SK-N-SH treated with all-trans-retinoic acid at 6 μM for 48 hours (cell line): ENCODE measurements at regions not wholly inside any gene's neighbourhood (a gene's known extent, or its start where the extent isn't known, plus 50 kb on each side); places are given as distances from the start of the nearest gene placed in this dataset.
"Not testable (repeated sequence)": the region's sequence is repeated elsewhere in the genome, so short reads cannot be mapped to it uniquely, and the experiment has no call there.

Source experiments
- ATAC-seq: fragments of 200-7000 bp; cut with Tn5 transposase; 3 replicates; pipeline ENCODE4 v1.9.1; 2020; ENCODE audit warnings: mild to moderate bottlenecking, moderate library complexity
- ARNTL ChIP-seq: fragments of 450-650 bp; formaldehyde crosslinking; IDR thresholded peaks from 2 replicates; pipeline ENCODE4 v1.5.0; 2020; ENCODE audit warnings: low read depth, mild to moderate bottlenecking, moderate library complexity, borderline replicate concordance
- CSDC2 ChIP-seq: fragments of 250-450 bp; sonication (Bioruptor Pico); IDR thresholded peaks from 2 replicates; pipeline ENCODE4 v1.5.0; 2020; ENCODE audit warnings: mild to moderate bottlenecking, moderate library complexity
- ESRRG ChIP-seq: fragments of 250-450 bp; sonication (Bioruptor Pico); IDR thresholded peaks from 2 replicates; pipeline ENCODE4 v1.6.1; 2021; ENCODE audit warnings: mild to moderate bottlenecking
- GLIS3 ChIP-seq: fragments of 250-450 bp; sonication (Bioruptor Pico); IDR thresholded peaks from 2 replicates; pipeline ENCODE4 v1.5.0; 2020; ENCODE audit warnings: mild to moderate bottlenecking, moderate library complexity
- ISL1 ChIP-seq: fragments of 250-450 bp; sonication (Bioruptor Pico); IDR thresholded peaks from 2 replicates; pipeline ENCODE4 v2.1.2; 2022; ENCODE audit warnings: mild to moderate bottlenecking, moderate library complexity
- OSR1 ChIP-seq: fragments of 250-450 bp; sonication (Bioruptor Pico); IDR thresholded peaks from 2 replicates; pipeline ENCODE4 v1.8.0; 2022; ENCODE audit warnings: moderate library complexity, mild to moderate bottlenecking, inconsistent platforms
- PPARA ChIP-seq: fragments of 250-450 bp; sonication (Bioruptor Pico); IDR thresholded peaks from 2 replicates; pipeline ENCODE4 v1.5.0; 2020; ENCODE audit warnings: mild to moderate bottlenecking, borderline replicate concordance
- RARB ChIP-seq: fragments of 250-450 bp; sonication (Bioruptor Pico); IDR thresholded peaks from 2 replicates; pipeline ENCODE4 v1.8.0; 2021; ENCODE audit warnings: mild to moderate bottlenecking, moderate library complexity
- SNAI2 ChIP-seq: fragments of 250-450 bp; sonication (Bioruptor Pico); IDR thresholded peaks from 2 replicates; pipeline ENCODE4 v1.5.0; 2020; ENCODE audit warnings: mild to moderate bottlenecking, moderate library complexity
- TCF4 ChIP-seq: fragments of 250-450 bp; sonication (Bioruptor Pico); IDR thresholded peaks from 2 replicates; pipeline ENCODE4 v1.8.0; 2021; ENCODE audit warnings: mild to moderate bottlenecking, moderate library complexity, borderline replicate concordance
- TOX ChIP-seq: fragments of 250-450 bp; sonication (Bioruptor Pico); IDR thresholded peaks from 2 replicates; pipeline ENCODE4 v1.8.0; 2021; ENCODE audit warnings: mild to moderate bottlenecking, moderate library complexity, borderline replicate concordance
- ZC3H10 ChIP-seq: fragments of 250-450 bp; sonication (Bioruptor Pico); IDR thresholded peaks from 2 replicates; pipeline ENCODE4 v1.5.1; 2021; ENCODE audit warnings: mild to moderate bottlenecking, moderate library complexity
- ZFP3 ChIP-seq: fragments of 250-450 bp; sonication (Bioruptor Pico); IDR thresholded peaks from 2 replicates; pipeline ENCODE4 v1.5.0; 2020; ENCODE audit warnings: mild to moderate bottlenecking, moderate library complexity
- ZNF565 ChIP-seq: fragments of 450-650 bp; formaldehyde crosslinking; conservative IDR thresholded peaks from 2 replicates; pipeline ENCODE4 v1.5.0; 2020; ENCODE audit warnings: low read depth, mild to moderate bottlenecking, moderate library complexity
- ZNF70 ChIP-seq: fragments of 450-650 bp; formaldehyde crosslinking; IDR thresholded peaks from 2 replicates; pipeline ENCODE4 v1.5.0; 2020; ENCODE audit warnings: mild to moderate bottlenecking, moderate library complexity
- TF ChIP-seq, protein P1 (sequence below): fragments of 250-450 bp; sonication (Bioruptor Pico); IDR thresholded peaks from 2 replicates; pipeline ENCODE4 v1.5.0; 2020; ENCODE audit warnings: mild to moderate bottlenecking, moderate library complexity
- TF ChIP-seq, protein P2 (sequence below): fragments of 250-450 bp; sonication (Bioruptor Pico); IDR thresholded peaks from 2 replicates; pipeline ENCODE4 v1.5.1; 2020; ENCODE audit warnings: low read depth, mild to moderate bottlenecking, moderate library complexity
- TF ChIP-seq, protein P3 (sequence below): fragments of 250-450 bp; sonication (Bioruptor Pico); IDR thresholded peaks from 2 replicates; pipeline ENCODE4 v1.8.0; 2020; ENCODE audit warnings: mild to moderate bottlenecking, moderate library complexity, borderline replicate concordance
- TF ChIP-seq, protein P4 (sequence below): fragments of 250-450 bp; sonication (Bioruptor Pico); IDR thresholded peaks from 2 replicates; pipeline ENCODE4 v1.5.1; 2021; ENCODE audit warnings: mild to moderate bottlenecking, moderate library complexity
- TF ChIP-seq, protein P5 (sequence below): fragments of 250-450 bp; sonication (Bioruptor Pico); IDR thresholded peaks from 2 replicates; pipeline ENCODE4 v1.8.0; 2021; ENCODE audit warnings: low read depth, mild to moderate bottlenecking, moderate library complexity, borderline replicate concordance

DNA sequence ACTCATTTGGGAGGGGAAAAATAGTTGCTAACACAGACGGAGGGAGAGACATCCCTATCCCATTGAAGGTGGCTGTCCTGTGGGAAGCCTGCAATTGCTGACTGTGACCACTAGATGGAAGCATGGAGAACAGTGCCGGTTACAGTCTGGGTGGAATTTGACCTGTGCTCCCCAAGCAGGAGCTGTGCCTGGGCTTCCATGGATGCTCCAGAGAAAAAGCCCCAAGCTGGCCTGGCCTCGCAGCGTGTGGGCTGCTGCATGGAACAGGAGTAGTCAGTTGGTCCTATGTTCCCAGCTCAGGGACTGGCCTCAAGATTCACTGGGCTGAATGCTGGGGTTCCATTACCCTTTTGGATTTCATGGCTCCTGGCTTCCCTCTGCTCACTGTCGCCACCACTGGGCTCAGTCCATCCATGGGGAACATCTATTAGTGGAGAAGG lies 116.3 kb upstream of the CHD6 start (continued):
- TF ChIP-seq, protein P1, sequence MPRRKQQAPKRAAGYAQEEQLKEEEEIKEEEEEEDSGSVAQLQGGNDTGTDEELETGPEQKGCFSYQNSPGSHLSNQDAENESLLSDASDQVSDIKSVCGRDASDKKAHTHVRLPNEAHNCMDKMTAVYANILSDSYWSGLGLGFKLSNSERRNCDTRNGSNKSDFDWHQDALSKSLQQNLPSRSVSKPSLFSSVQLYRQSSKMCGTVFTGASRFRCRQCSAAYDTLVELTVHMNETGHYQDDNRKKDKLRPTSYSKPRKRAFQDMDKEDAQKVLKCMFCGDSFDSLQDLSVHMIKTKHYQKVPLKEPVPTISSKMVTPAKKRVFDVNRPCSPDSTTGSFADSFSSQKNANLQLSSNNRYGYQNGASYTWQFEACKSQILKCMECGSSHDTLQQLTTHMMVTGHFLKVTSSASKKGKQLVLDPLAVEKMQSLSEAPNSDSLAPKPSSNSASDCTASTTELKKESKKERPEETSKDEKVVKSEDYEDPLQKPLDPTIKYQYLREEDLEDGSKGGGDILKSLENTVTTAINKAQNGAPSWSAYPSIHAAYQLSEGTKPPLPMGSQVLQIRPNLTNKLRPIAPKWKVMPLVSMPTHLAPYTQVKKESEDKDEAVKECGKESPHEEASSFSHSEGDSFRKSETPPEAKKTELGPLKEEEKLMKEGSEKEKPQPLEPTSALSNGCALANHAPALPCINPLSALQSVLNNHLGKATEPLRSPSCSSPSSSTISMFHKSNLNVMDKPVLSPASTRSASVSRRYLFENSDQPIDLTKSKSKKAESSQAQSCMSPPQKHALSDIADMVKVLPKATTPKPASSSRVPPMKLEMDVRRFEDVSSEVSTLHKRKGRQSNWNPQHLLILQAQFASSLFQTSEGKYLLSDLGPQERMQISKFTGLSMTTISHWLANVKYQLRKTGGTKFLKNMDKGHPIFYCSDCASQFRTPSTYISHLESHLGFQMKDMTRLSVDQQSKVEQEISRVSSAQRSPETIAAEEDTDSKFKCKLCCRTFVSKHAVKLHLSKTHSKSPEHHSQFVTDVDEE, result no peak

DNA sequence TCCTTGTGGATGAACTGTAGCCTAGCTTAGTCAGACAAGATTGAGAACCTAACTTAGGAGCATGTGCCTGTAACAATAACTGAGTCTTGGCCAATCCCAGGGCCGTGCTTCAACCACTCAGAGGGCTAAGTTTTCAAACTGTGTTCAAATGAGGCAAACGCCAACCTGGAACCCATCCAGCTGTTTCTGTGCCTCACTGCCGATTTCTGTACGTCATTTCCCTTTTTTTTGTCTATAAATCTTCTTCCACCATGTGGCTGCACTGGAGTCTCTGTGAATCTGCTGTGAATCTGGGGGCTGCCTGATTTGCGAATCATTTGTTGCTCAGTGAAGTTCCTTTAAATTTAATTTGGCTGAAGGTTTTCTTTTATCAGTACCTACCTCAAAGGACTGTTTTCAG lies 115.0 kb upstream of the CHD6 start:
- ATAC-seq, result no peak
- TF ChIP-seq TOX (CRISPR knock-in tag) (no peak), GLIS3 (CRISPR knock-in tag) (no peak), ZNF70 (CRISPR knock-in tag) (no peak), ISL1 (CRISPR knock-in tag) (no peak), ZNF565 (CRISPR knock-in tag) (no peak), PPARA (no peak), ARNTL (no peak), OSR1 (CRISPR knock-in tag) (no peak), ESRRG (CRISPR knock-in tag) (no peak), TCF4 (CRISPR knock-in tag) (no peak), CSDC2 (CRISPR knock-in tag) (no peak), ZC3H10 (CRISPR knock-in tag) (no peak), SNAI2 (no peak), RARB (CRISPR knock-in tag) (no peak), ZFP3 (CRISPR knock-in tag) (no peak)
- TF ChIP-seq, protein P2, sequence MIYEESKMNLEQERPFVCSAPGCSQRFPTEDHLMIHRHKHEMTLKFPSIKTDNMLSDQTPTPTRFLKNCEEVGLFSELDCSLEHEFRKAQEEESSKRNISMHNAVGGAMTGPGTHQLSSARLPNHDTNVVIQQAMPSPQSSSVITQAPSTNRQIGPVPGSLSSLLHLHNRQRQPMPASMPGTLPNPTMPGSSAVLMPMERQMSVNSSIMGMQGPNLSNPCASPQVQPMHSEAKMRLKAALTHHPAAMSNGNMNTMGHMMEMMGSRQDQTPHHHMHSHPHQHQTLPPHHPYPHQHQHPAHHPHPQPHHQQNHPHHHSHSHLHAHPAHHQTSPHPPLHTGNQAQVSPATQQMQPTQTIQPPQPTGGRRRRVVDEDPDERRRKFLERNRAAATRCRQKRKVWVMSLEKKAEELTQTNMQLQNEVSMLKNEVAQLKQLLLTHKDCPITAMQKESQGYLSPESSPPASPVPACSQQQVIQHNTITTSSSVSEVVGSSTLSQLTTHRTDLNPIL (CRISPR knock-in tag), result no peak
- TF ChIP-seq, protein P3, sequence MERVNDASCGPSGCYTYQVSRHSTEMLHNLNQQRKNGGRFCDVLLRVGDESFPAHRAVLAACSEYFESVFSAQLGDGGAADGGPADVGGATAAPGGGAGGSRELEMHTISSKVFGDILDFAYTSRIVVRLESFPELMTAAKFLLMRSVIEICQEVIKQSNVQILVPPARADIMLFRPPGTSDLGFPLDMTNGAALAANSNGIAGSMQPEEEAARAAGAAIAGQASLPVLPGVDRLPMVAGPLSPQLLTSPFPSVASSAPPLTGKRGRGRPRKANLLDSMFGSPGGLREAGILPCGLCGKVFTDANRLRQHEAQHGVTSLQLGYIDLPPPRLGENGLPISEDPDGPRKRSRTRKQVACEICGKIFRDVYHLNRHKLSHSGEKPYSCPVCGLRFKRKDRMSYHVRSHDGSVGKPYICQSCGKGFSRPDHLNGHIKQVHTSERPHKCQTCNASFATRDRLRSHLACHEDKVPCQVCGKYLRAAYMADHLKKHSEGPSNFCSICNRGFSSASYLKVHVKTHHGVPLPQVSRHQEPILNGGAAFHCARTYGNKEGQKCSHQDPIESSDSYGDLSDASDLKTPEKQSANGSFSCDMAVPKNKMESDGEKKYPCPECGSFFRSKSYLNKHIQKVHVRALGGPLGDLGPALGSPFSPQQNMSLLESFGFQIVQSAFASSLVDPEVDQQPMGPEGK, result no peak
- TF ChIP-seq, protein P4, sequence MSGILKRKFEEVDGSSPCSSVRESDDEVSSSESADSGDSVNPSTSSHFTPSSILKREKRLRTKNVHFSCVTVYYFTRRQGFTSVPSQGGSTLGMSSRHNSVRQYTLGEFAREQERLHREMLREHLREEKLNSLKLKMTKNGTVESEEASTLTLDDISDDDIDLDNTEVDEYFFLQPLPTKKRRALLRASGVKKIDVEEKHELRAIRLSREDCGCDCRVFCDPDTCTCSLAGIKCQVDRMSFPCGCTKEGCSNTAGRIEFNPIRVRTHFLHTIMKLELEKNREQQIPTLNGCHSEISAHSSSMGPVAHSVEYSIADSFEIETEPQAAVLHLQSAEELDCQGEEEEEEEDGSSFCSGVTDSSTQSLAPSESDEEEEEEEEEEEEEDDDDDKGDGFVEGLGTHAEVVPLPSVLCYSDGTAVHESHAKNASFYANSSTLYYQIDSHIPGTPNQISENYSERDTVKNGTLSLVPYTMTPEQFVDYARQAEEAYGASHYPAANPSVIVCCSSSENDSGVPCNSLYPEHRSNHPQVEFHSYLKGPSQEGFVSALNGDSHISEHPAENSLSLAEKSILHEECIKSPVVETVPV (CRISPR knock-in tag), result no peak
- TF ChIP-seq, protein P5, sequence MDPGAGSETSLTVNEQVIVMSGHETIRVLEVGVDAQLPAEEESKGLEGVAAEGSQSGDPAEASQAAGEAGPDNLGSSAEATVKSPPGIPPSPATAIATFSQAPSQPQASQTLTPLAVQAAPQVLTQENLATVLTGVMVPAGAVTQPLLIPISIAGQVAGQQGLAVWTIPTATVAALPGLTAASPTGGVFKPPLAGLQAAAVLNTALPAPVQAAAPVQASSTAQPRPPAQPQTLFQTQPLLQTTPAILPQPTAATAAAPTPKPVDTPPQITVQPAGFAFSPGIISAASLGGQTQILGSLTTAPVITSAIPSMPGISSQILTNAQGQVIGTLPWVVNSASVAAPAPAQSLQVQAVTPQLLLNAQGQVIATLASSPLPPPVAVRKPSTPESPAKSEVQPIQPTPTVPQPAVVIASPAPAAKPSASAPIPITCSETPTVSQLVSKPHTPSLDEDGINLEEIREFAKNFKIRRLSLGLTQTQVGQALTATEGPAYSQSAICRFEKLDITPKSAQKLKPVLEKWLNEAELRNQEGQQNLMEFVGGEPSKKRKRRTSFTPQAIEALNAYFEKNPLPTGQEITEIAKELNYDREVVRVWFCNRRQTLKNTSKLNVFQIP (CRISPR knock-in tag), result no peak

DNA sequence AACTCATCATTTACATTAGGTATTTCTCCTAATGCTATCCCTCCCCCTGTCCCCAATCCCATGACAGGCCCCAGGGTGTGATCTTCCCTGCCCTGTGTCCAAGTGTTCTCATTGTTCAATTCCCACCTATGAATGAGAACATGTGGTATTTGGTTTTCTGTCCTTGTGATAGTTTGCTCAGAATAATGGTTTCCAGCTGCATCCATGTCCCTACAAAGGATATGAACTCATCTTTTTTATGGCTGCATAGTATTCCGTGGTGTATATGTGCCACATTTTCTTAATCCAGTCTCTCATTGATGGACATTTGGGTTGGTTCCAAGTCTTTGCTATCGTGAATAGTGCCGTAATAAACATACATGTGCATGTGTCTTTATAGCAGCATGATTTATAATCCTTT lies 113.0 kb upstream of the CHD6 start:
- not testable (repeated sequence) for ATAC-seq

DNA sequence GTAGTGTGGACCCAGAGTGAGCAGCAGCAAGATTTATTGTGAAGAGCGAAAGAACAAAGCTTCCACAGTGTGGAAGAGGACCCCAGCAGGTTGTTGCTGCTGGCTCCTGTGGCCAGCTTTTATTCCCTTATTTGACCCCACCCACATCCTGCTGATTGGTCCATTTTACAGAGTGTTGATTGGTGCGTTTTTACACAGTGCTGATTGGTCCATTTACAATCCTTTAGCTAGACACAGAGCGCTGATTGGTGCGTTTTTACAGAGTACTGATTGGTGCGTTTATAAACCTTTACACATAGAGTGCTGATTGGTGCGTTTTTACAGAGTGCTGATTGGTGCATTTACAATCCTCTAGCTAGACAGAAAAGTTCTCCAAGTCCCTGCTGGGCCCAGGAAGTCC lies 109.5 kb upstream of the CHD6 start:
- ATAC-seq, result not testable (repeated sequence)

DNA sequence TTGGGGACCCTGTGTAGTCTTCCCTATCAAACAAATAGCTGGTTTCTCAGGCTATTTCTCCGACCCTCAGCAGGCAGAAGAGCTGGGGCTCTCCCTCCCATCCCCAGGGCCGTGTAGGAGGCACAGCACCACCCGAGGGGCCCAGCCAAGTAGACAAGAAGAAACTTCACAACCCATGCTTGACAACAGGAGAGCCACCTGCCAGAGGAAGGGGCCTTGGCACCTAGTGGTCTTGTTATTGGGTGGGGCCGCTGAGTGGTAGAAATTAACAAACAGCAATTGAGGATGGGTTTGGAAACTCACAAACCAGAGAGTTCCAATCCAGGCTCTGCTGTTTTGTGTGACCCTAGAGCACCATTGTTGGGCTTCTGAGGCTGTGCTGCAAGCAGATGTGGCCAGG lies 108.5 kb upstream of the CHD6 start:
- no peak for ATAC-seq
- TF ChIP-seq GLIS3 (CRISPR knock-in tag), result no peak
- TF ChIP-seq TOX (CRISPR knock-in tag), result no peak
- no peak for TF ChIP-seq PPARA
- TF ChIP-seq OSR1 (CRISPR knock-in tag), result no peak
- TF ChIP-seq, protein P5 (CRISPR knock-in tag), result no peak
- no peak for TF ChIP-seq ZC3H10 (CRISPR knock-in tag)
- TF ChIP-seq SNAI2, result no peak
- TF ChIP-seq, protein P1, result no peak
- TF ChIP-seq RARB (CRISPR knock-in tag), result no peak
- TF ChIP-seq CSDC2 (CRISPR knock-in tag), result no peak
- no peak for TF ChIP-seq ESRRG (CRISPR knock-in tag)
- TF ChIP-seq ZNF70 (CRISPR knock-in tag), result no peak
